GM20000 (cell line): ENCODE measurements at regions not wholly inside any gene's neighbourhood (a gene's known extent, or its start where the extent isn't known, plus 50 kb on each side); places are given as distances from the start of the nearest gene placed in this dataset.

ENCODE experiments used
- DNase-seq: peaks from one replicate; pipeline ENCODE4 v3.0.0; 2012; ENCODE audit warnings: low spot score
- CTCF ChIP-seq: IDR thresholded peaks from 2 replicates; pipeline ENCODE4 v1.5.1; 2012; ENCODE audit warnings: mild to moderate bottlenecking, control low read depth; ENCODE audit errors: extremely low read depth, missing control alignments

GRCh38 chr1:82920418-82921248 lies 1078.3 kb downstream of the TTLL7 start:
- no peak for TF ChIP-seq CTCF
- DNase-seq = no peak

- TF ChIP-seq CTCF = no peak
These were observed 1079.1 kb downstream of the TTLL7 start for GRCh38 chr1:82919837-82920236.

DNA sequence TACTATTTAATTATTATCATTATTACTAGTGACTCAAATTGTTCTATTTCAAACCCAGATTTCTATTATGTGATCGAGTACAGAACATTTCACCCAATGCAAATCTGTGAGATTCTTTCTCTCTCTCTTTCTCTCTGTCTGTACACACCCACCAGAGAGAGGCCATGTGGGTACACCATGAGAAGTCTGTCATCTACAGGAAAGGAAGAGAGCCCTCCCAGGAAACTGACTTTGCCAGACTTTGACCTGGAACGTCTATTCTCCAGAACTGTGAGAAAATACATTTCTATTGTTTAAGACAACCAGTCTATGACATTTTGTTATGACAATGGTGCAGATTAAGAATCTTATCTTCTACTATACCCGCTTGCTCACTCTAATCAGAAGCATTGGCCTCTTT lies 1091.6 kb downstream of the TTLL7 start:
- DNase-seq = no peak
- no peak for TF ChIP-seq CTCF

More at GRCh38 chr1:82919837-82920236, 1079.1 kb downstream of the TTLL7 start:
- DNase-seq = no peak

DNA sequence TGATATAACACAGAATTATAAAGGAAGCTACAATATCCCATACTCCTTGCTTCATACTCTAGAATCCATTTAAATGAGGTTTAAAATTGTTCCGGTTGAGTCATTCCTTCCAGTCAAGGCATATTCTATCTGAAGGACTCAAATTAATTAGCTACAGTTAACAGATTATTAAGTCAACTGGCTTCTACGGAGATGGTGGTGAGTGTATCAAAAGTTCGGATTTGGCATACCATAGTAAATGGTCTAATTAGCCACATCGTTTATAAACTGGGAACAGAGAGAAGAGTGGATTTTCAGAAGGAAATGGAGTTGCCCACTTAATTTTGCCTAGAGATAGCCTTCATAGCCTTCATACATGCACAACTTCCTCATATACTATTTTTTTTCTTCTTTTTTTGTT lies 1095.3 kb downstream of the TTLL7 start:
- DNase-seq = no peak
- TF ChIP-seq CTCF = no peak

DNA sequence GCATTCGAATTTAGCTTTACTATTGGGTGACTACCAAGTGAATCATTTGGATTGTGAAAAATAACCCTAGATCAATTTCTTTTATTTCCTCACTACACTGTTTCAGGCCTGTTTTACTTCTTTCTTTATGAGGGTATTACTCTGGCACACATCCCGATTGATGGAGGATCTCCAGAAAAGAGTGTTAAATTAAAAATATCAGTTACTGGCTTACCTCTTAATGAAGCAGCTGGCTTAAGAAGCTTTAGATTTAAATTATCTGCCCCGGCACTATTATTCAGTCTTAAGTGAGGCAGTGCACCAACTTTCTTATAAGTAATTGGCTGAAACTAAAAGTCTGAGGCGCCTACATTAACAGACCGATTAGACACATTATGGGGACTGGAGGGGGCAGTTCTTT lies 1097.4 kb downstream of the TTLL7 start:
- DNase-seq = no peak
- TF ChIP-seq CTCF = no peak

- no peak for TF ChIP-seq CTCF
- DNase-seq = no peak
These were observed 1097.8 kb downstream of the TTLL7 start for GRCh38 chr1:82901118-82901517.

DNA sequence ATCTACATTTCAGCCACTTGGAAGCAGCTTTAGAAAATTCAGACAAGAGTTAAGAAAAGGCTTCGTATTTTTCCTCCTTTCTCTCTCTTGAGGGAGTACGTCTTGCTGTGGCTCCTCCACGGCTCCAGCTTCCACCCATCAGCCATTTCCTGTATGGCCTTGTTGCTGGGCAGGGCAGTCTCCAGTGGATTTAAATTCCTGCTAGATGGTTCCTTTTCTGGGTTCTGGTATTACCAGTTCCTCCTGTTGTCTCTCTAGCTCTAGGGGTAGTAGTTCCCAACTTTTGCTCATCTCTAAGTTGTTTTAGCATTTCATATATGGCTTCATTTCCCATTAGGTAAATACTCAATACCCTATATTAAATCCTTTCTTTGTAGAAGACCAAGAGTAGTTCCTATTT lies 1098.3 kb downstream of the ADGRL2 start:
- TF ChIP-seq CTCF = no peak
- no peak for DNase-seq
